GM21526 (cell line): ENCODE measurements at regions not wholly inside any gene's neighbourhood (a gene's known extent, or its start where the extent isn't known, plus 50 kb on each side); places are given as distances from the start of the nearest gene placed in this dataset.

ENCODE experiments used
- ATAC-seq: cut with Tn5 transposase; IDR thresholded peaks from one replicate; pipeline ENCODE4 v1.9.1; 2021; ENCODE audit warnings: moderate library complexity; ENCODE audit not compliant: unreplicated experiment, low FRiP score

DNA sequence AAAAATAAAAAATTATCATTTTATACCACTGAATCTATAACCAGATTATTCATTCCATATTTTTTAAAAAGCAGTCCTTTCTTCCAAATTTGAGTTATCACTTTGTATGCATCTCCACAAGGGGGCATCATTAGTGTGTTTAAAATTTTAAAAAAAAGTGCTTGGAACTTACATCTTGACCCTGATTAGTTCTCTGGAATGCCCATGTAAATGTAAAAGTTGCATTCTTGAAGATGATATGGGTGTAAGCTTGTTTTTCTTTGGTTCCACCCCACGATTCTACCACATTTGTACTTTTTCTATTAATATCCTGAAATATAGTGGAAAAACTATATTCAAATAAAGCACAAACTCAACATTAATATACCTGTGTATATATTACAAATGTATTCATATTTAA lies 144.9 kb downstream of the ELAPOR2 start:
- no peak for ATAC-seq
